BE2C (cell line): ENCODE measurements at regions not wholly inside any gene's neighbourhood (a gene's known extent, or its start where the extent isn't known, plus 50 kb on each side); places are given as distances from the start of the nearest gene placed in this dataset.

Source experiments
- DNase-seq: peaks from one replicate; pipeline ENCODE4 v3.0.0-alpha.2; 2020
- H3K27me3 ChIP-seq: fragments of 250-450 bp; sonication (Bioruptor Pico); 2 replicates; pipeline ENCODE4 v1.5.1; 2020; ENCODE audit warnings: mild to moderate bottlenecking
- H3K36me3 ChIP-seq: fragments of 250-450 bp; sonication (Bioruptor Pico); 2 replicates; pipeline ENCODE4 v1.5.1; 2020; ENCODE audit warnings: mild to moderate bottlenecking
- H3K4me1 ChIP-seq: fragments of 250-450 bp; sonication (Bioruptor Pico); 2 replicates; pipeline ENCODE4 v1.5.1; 2020
- H3K4me3 ChIP-seq: 2 replicates; pipeline ENCODE4 v1.5.1; 2011; ENCODE audit warnings: low read depth, low read length
- H3K9me3 ChIP-seq: fragments of 250-450 bp; sonication (Bioruptor Pico); 2 replicates; pipeline ENCODE4 v1.5.1; 2020
- TF ChIP-seq, protein P1 (sequence below): IDR thresholded peaks from 2 replicates; pipeline ENCODE4 v1.5.1; 2012; ENCODE audit warnings: mild to moderate bottlenecking, low read depth, low read length

DNA sequence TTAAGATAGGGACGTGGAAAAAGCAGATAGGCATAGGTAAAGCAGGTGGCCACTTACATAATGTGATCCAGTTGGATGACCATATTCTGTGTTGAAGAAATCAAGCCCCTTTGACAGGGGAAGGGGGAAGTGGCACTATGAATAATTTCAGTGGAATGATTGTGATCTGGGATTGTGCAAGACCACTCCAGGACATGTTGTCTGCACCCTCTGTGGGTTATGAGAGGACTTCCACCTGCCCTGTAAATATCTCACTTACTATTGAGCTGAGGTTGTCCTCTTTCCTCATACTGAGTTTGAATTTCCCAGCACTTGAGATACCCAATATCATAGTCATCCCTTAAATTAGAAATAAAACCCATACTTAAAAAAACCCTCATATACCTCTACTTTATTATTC, 220.7 kb downstream of the IRS1 start:
- DNase-seq: no peak
- Histone ChIP-seq H3K9me3 (no peaks in the 10 kb centered on the region), H3K4me3 (no peak overlapping the region), H3K4me1 (no peaks in the 10 kb centered on the region), H3K36me3 (no peaks in the 10 kb centered on the region), H3K27me3 (peaks cover 23% of the 10 kb centered on the region; the same call in 1 of the 2 replicates)
- TF ChIP-seq, protein P1, sequence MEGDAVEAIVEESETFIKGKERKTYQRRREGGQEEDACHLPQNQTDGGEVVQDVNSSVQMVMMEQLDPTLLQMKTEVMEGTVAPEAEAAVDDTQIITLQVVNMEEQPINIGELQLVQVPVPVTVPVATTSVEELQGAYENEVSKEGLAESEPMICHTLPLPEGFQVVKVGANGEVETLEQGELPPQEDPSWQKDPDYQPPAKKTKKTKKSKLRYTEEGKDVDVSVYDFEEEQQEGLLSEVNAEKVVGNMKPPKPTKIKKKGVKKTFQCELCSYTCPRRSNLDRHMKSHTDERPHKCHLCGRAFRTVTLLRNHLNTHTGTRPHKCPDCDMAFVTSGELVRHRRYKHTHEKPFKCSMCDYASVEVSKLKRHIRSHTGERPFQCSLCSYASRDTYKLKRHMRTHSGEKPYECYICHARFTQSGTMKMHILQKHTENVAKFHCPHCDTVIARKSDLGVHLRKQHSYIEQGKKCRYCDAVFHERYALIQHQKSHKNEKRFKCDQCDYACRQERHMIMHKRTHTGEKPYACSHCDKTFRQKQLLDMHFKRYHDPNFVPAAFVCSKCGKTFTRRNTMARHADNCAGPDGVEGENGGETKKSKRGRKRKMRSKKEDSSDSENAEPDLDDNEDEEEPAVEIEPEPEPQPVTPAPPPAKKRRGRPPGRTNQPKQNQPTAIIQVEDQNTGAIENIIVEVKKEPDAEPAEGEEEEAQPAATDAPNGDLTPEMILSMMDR: no peak

DNA sequence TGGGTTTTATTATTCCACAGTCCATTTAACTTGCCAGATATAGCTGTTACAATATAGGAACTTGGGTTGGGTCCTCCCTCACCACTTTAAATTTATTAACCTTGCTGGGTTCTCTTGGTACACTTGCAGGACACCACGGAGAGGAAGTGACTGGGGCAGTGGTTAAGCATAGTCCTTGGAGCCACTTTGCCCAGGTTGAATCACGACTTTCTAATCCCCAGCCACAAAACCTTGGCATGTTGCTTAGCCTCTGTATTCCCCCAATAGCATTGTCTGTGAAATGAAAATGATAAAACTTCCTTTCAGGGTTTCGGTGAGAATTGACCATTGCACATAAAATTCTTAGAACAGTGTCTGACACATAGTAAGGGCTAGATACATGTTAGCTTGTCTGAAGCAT, 221.2 kb downstream of the IRS1 start:
- Histone ChIP-seq H3K4me1 (no peaks in the 10 kb centered on the region), H3K4me3 (no peak overlapping the region), H3K36me3 (no peaks in the 10 kb centered on the region), H3K9me3 (no peaks in the 10 kb centered on the region), H3K27me3 (peaks cover 23% of the 10 kb centered on the region; the same call in 1 of the 2 replicates)
- DNase-seq: no peak
- TF ChIP-seq, protein P1: no peak

DNA sequence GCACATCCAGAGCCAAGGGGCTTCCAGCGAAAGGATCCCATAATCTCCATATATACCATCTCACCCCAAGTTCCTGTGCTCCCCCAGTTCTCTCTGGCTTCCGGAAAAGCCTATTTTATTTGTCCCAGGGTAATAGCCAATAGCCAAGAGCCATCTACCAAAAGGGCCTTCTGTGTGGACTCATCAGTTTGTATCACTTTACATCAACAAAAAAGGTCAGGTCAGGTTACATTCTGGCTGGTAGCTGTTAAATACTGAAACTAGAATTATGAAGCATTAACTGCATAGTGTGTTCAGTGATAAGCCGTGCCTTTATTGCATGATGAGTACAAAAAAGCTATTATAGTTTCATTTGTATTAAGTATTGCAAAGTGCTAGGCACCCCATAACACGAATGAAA, 223.7 kb downstream of the IRS1 start:
- no peak for DNase-seq
- peaks cover 18% of the 10 kb centered on the region for H3K27me3 ChIP-seq
- H3K9me3 ChIP-seq: no peaks in the 10 kb centered on the region
- no peak overlapping the region for H3K4me3 ChIP-seq
- no peaks in the 10 kb centered on the region for H3K4me1 ChIP-seq
- TF ChIP-seq, protein P1: no peak
- H3K36me3 ChIP-seq: no peaks in the 10 kb centered on the region

DNA sequence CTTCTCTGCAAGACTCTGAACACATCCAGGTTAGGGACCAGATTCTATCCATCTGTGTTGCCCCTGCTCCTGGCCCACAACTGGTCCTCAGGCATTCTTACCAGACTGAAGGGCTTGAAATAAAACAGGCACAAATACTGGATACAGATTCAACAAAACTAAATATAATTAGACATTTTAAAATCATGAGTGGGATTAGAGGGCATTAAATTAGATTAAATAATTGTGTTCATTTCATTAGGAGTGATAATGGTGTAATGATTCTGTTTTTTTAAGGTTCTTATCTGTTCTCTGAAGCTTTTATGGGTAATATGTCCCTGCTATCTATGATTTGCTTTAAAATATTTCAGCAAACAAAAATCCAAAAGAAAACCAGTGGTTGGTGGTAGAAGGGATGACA, 226.5 kb downstream of the IRS1 start:
- TF ChIP-seq, protein P1: no peak
- H3K4me3 ChIP-seq: no peak overlapping the region
- no peaks in the 10 kb centered on the region for H3K9me3 ChIP-seq
- no peak for DNase-seq
- H3K4me1 ChIP-seq: no peaks in the 10 kb centered on the region
- no peaks in the 10 kb centered on the region for H3K36me3 ChIP-seq
- H3K27me3 ChIP-seq: peaks cover 21% of the 10 kb centered on the region

GRCh38 chr2:226564667-226565066, 235.0 kb downstream of the IRS1 start:
- Histone ChIP-seq H3K27me3 (peaks cover 16% of the 10 kb centered on the region), H3K9me3 (no peaks in the 10 kb centered on the region), H3K4me3 (no peak overlapping the region), H3K36me3 (no peaks in the 10 kb centered on the region), H3K4me1 (no peaks in the 10 kb centered on the region)
- TF ChIP-seq, protein P1: no peak
- DNase-seq: no peak

DNA sequence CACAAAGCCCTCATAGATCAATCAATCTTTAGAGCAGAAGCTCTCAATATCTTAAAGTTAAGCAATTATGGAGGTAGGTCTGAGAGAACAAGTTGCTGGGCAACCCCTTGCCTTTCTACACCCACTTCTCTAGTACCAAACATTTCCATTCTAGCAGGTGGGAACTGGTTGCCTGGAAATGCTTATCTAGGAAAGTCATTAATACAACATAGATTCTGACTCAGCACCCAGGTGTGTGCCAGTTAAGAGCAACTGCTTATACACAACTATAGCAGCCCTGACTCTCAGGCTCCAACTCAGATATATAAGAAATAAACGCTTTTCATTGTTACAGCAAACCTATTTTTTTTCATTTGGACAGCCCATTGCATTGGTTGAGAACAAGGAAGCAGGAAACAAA, 237.7 kb downstream of the IRS1 start:
- DNase-seq: no peak
- H3K4me1 ChIP-seq: no peaks in the 10 kb centered on the region
- TF ChIP-seq, protein P1: no peak
- peaks cover 2% of the 10 kb centered on the region; the same call in 1 of the 2 replicates for H3K27me3 ChIP-seq
- no peaks in the 10 kb centered on the region for H3K9me3 ChIP-seq
- no peaks in the 10 kb centered on the region for H3K36me3 ChIP-seq
- no peak overlapping the region for H3K4me3 ChIP-seq
